ENCODE measurements at regions not wholly inside any gene's neighbourhood (a gene's known extent, or its start where the extent isn't known, plus 50 kb on each side); places are given as distances from the start of the nearest gene placed in this dataset.
"Not testable (repeated sequence)": the region's sequence is repeated elsewhere in the genome, so short reads cannot be mapped to it uniquely, and the experiment has no call there.

GRCh38 chr3:36656873-36657272 lies 107.5 kb downstream of the DCLK3 start:
- no peak for DNase-seq

GRCh38 chr3:36653095-36653494 lies 111.3 kb downstream of the DCLK3 start:
- no peak for DNase-seq

GRCh38 chr3:36652104-36652503 lies 112.2 kb downstream of the DCLK3 start:
- DNase-seq = no peak

- DNase-seq = no peak
These were observed 114.1 kb downstream of the DCLK3 start for GRCh38 chr3:36650271-36650671.

- DNase-seq = no peak
These were observed 115.2 kb downstream of the DCLK3 start for GRCh38 chr3:36649125-36649524.

- DNase-seq = no peak
These were observed 115.9 kb downstream of the DCLK3 start for GRCh38 chr3:36648241-36649034.

GRCh38 chr3:36647423-36647853 lies 116.9 kb downstream of the DCLK3 start:
- DNase-seq = no peak

- DNase-seq = no peak
These were observed 121.2 kb downstream of the DCLK3 start for GRCh38 chr3:36643192-36643591.

- no peak for DNase-seq
These were observed 128.6 kb downstream of the DCLK3 start for GRCh38 chr3:36635731-36636130.

- not testable (repeated sequence) for DNase-seq
These were observed 130.5 kb downstream of the DCLK3 start for GRCh38 chr3:36633897-36634296.

- DNase-seq = no peak
These were observed 131.3 kb downstream of the DCLK3 start for GRCh38 chr3:36633060-36633459.

- no peak for DNase-seq
These were observed 132.8 kb downstream of the DCLK3 start for GRCh38 chr3:36631549-36631948.

- no peak for DNase-seq
These were observed 148.5 kb downstream of the DCLK3 start for GRCh38 chr3:36615861-36616260.

- DNase-seq = peak; percentile 86
These were observed 157.2 kb downstream of the DCLK3 start for GRCh38 chr3:36606871-36607765.

- no peak for DNase-seq
These were observed 160.9 kb downstream of the DCLK3 start for GRCh38 chr3:36603423-36603822.

GRCh38 chr3:36600404-36600803 lies 163.9 kb downstream of the DCLK3 start:
- no peak for DNase-seq

Data from DMS153 (cell line).